ENCODE measurements at regions not wholly inside any gene's neighbourhood (a gene's known extent, or its start where the extent isn't known, plus 50 kb on each side); places are given as distances from the start of the nearest gene placed in this dataset.

DNA sequence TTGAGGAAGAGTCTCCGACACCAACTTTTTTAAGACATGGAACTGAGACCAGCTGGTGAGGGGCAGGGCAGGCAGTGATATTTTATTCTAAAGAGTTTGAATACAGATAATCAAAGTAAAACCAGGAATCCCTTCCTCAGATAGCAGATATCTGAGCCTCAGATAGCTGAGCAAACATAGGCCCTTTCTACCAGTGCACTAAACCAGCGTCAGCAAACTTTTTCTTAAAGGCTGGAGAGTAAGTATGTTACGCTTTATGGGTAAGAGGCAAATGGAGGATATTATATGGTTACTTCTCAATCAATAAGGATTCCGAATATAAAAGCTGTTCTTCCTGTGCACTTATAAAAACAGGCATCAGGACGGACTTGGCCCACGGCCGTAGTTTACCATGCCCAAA, 73.9 kb downstream of the WNT5A start:
- DNase-seq (ENCODE audit: low read depth), result no peak

DNA sequence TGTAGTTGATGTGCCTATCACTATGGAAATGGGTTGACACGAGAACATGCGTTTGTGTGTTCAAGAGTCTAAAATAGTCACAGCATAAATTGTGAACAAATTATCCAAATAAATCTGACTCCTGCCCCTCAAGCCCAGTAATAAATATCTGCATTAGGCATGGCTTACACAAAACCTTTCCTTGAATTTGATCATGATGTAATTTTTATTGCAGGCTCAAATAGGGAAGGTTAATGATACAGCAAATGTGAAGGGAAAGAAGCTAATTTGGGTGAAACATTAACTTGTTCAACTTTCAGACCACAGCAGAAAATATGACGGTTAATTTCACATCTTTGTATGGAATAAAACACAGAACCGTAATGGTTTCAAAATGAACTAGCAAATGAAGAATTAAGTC, 74.6 kb downstream of the WNT5A start:
- no peak for DNase-seq (ENCODE audit: low read depth)

GRCh38 chr3:55409806-55410205, 77.3 kb downstream of the WNT5A start:
- peak; percentile 69 for DNase-seq (ENCODE audit: low read depth)

- DNase-seq (ENCODE audit: low read depth), result no peak
These were observed 78.8 kb downstream of the WNT5A start for GRCh38 chr3:55408193-55408826.

- DNase-seq (ENCODE audit: low read depth), result no peak
These were observed 79.7 kb downstream of the WNT5A start for GRCh38 chr3:55407426-55407820.

DNA sequence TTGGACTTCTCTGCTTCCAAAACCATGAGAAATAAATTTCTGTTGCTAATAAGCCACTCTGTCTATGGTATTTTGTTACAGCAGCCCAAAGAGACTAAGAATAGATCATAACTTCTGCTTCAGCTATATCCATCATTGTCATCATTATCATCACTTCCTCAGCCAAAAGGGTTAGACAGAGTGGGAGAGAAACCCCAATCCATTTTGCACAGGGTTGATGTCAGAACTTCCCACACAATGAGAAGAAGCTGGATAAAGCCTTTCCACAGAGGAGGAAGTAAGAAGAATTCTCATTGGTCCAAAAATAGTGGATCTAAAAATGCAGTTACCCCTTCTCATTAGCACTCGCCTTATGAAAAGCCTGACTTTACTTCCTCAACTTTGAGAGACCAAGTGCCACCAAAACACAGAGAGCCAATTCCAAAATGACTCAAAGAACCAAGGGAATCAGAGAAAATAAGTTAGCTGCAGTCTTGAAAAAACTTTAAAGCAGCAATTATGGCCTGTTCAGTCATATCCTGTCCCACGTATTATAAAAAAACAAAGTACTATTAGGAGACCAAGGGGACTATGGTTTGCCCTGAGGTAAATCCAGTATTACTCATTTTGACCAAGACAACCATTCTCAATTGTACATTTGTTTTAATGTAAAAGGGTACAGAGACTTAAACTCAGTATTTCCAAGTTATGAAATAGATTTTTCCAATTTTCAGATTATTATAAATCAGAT, 80.2 kb downstream of the WNT5A start:
- DNase-seq (ENCODE audit: low read depth), result peak; percentile 82

- DNase-seq (ENCODE audit: low read depth), result peak; percentile 36
These were observed 81.7 kb downstream of the WNT5A start for GRCh38 chr3:55405436-55405835.

GRCh38 chr3:55402886-55403609, 84.1 kb downstream of the WNT5A start:
- peak; percentile 29 for DNase-seq (ENCODE audit: low read depth)

GRCh38 chr3:55380561-55380960, 106.5 kb downstream of the WNT5A start:
- no peak for DNase-seq (ENCODE audit: low read depth)

GRCh38 chr3:55376753-55377347, 110.3 kb downstream of the WNT5A start:
- peak; percentile 55 for DNase-seq (ENCODE audit: low read depth)

DNA sequence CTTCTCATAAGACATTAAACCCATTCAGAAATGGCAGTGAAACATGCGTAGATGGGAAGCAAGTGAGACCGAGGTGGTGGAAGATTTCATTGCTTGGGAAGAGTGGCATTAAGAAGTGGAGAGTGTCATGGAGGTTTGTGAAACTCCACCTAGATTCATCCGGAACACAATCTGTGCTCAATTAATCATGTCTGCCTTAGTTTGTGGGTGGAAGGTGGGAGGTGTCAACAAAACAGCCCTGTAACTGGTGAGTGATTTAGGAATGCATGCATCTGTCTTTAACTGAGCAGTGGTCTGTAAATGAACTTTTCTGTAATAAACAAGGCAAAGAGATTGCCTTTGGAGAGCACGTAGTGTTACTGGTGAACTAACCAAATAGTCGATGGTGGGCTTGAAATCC, 113.7 kb downstream of the WNT5A start:
- DNase-seq (ENCODE audit: low read depth), result no peak

GRCh38 chr3:55370272-55370671, 116.8 kb downstream of the WNT5A start:
- no peak for DNase-seq (ENCODE audit: low read depth)

DNA sequence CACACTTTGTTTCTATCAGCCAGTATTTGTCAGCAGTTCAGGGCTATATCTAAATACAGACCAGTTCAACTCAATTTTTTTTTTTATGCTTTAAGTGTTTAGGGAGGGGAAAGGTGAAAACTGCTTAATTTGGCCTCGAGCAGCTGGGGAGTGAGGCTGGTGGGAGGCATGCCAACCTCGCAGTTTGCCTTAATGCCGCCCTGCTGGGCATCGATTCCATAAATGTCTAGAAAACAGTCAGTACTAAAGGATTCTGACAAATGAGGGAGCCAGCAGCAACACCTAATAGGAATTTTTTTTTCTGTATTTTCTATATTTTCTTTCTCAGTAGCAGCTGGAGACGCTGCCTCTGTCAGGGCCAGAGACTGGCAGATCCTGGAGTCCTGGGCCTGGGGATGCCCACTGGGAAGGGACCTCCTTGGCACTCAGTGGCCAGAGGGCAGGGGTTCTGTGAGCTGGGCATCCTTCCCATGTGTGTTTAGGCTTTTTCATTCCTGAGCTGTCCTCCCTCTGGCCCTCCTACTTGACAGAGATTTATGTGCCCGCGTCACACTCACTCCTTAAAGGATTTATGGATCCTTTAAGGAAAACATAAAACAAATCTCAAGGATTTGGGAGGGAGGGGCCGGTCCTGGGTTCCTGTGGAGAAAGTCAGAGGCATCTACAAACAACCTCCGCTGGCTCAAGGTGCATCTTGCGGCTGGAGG, 117.8 kb downstream of the WNT5A start:
- DNase-seq (ENCODE audit: low read depth), result no peak

DNA sequence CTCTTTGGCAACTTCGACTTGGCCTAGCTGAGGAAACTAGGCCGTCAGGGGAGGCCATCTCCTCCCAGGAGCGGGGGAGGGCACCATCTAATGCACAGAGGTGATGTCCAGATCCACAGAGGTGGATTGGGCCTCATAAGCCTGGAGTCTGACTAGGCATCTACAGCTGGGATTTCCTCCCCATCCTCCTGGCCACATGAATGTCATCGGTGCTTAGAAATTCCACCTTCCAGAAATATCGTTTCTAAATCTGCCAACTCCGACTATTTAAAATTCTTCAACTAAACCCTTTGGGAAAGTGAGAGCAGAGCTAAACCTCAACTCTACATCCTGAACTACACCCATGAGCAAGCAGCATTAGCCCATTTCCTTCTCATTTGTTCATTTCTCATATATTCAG, 118.7 kb downstream of the WNT5A start:
- no peak for DNase-seq (ENCODE audit: low read depth)

DNA sequence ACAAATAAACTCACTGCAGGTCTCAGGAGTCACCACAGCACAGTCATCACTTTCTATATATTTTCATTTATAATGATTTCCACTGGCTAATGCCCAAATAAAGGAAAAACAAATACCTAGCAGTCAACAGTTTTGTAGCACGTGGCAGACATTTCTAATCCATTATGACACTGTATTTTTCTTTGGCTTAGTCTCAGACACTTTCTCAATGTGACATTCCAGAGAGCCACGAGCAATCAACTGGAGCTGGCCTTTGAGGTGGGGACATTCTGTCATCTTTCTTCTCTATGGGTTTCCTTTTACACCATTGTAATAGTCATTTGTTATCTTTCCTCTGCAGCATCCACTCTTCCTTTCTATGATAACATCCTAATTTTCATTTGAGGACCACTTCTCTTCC, 119.7 kb downstream of the WNT5A start:
- DNase-seq (ENCODE audit: low read depth), result peak; percentile 52

DNA sequence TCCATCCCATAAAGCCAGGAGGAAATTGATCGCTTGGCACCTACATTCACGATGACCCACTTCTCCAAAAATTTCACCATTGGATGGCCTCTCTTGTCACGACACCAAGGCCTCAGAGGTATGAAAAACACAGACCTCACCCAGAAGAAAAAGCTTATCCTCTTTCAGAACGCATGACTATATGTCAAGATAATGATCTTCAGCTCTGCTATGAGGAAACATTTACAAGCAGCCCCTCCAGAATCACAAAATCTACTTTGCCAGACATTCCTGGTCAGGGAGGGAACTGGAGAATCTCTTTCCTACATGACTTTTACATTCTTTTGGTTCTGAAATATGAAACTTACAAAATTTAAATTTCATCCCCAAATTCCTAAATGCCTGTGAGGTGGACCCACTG, 122.7 kb downstream of the WNT5A start:
- DNase-seq (ENCODE audit: low read depth), result peak; percentile 94

DNA sequence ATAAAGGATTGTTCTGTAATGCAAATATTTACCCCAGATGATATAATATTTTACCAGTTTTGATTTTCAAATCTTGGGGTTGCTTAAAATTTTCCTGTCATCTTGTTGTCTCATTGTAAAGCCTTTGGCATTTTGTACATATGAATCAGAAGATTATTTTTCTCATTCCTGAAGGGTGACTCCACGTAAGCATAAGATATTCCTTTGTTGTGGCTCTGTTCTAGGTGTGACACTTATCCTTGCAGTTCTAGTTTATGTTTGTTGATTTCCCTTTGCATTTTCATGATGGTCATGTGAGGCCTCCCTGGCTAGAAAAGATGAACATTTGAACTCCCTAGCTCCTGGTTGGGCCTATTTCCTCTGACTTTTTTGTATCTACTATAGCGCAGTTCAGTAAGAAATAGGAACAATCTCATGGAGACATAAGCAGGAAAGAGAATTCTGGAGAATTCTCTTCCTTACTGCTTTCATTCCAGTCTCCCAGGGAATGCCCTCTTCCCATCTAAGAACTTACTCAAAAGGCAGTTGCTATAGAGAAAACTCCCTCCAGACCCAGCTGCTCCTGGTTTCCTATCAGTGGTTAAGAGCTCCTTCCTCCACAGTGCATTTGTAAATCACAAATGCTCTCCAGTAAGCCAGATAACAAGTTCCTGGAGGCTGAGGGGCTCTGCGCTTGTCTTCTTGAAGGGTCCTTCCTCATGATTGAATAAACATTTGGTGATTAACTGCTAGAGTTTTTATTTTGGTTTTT, 124.7 kb downstream of the WNT5A start:
- DNase-seq (ENCODE audit: low read depth), result peak; percentile 46

GRCh38 chr3:55357796-55358195, 129.3 kb downstream of the WNT5A start:
- no peak for DNase-seq (ENCODE audit: low read depth)

DNA sequence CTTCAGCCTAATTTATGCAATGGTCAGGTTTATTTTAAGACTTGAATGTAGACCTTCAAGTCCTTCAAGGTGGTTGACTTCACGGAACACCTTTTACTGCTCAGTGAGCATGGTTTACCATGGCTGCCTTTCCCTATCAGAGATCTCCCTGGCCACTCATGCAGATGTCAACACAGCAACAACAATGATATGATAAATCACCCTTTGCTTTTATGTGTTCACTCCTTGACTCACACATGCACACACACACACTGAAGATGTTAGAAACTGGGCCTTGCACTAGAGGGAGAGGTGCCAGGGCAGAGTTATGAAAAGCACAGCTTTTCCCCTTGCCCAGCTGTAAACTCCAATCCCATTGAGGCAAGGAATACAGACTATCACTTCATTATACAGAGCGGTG, 134.4 kb downstream of the WNT5A start:
- no peak for DNase-seq (ENCODE audit: low read depth)

DNA sequence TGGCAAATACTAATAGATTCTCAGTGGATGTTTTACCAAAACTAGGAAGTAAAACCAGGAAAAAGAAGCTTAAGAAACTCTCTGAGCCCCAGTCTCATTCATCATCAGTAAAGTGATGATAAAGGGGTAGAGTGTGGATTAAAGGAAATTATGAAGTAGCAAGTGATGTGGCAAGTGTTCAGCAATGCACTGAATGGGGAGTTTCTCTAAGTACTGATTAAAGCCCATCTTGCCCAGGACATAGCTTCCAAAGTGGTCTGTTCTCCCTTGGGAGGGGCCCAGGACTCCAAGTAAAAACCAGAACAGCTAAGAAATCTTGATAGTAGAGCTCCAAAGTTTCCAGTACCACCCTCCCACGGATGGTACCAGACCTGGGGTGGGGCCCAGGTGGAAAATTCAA, 137.3 kb downstream of the WNT5A start:
- no peak for DNase-seq (ENCODE audit: low read depth)
